GM12874 (cell line): ENCODE measurements at regions not wholly inside any gene's neighbourhood (a gene's known extent, or its start where the extent isn't known, plus 50 kb on each side); places are given as distances from the start of the nearest gene placed in this dataset.

Experiments
- TF ChIP-seq, protein P1 (sequence below): IDR thresholded peaks from 2 replicates; pipeline ENCODE4 v1.5.1; 2011; ENCODE audit warnings: low read depth, mild to moderate bottlenecking, control low read depth, low read length, moderate library complexity; ENCODE audit not compliant: insufficient read depth

DNA sequence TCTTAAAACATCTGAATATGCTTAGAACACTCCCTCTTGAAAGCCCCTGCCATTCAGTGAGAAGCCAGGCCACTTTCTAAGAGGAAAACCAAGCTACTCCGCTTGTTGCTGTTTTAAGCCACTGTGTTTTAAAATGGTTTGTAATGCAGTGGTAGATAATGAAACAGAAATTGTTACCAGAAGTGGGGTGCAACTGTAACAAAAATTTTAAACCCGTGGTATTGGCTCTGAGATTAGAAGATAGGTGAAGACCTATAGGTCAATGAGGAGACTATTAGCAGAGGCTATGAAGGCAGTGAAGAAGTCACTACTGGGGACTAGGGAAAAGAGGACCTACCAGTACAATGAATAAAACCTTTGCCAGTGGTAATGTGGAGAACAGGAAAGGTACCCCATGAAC lies 266.5 kb downstream of the IRF8 start:
- TF ChIP-seq, protein P1, sequence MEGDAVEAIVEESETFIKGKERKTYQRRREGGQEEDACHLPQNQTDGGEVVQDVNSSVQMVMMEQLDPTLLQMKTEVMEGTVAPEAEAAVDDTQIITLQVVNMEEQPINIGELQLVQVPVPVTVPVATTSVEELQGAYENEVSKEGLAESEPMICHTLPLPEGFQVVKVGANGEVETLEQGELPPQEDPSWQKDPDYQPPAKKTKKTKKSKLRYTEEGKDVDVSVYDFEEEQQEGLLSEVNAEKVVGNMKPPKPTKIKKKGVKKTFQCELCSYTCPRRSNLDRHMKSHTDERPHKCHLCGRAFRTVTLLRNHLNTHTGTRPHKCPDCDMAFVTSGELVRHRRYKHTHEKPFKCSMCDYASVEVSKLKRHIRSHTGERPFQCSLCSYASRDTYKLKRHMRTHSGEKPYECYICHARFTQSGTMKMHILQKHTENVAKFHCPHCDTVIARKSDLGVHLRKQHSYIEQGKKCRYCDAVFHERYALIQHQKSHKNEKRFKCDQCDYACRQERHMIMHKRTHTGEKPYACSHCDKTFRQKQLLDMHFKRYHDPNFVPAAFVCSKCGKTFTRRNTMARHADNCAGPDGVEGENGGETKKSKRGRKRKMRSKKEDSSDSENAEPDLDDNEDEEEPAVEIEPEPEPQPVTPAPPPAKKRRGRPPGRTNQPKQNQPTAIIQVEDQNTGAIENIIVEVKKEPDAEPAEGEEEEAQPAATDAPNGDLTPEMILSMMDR: no peak

DNA sequence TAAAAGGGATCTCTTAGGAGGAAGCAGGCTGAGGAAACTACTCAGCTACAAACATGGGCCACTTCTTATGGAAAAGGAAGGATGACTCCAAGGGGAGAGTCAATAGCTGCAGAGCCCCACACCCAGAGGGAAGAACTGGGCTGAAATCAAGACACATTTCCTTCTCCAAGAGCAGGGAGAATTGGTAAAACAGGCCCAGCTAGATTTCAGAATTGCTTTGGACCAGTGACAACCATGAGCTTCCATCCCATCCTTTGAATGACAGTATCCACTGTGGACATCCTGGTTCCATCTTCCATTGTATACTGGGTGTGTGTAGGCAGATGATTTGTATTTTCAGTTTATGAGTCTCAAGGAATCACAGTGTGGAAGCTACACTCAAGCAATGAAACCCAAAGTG lies 267.5 kb downstream of the IRF8 start:
- TF ChIP-seq, protein P1: no peak

DNA sequence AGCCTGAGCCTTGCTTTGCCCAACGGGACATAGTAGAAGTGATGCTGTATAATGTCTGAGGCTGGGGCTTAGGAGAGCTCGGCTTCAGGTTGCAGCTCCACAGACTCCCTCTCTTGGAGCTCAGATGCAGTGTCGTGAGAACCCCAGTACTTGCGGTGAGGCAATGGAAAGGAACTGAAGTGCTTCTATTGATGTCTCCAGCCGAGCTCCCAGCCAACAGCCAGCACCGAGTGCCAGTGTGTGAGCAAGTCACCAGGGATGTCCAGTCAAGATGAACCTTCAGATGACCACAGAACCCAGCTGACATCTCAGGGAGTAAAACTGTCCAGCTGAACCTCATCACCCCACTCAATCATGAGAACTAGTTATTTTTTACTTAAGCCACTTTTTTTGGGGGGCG lies 268.1 kb downstream of the IRF8 start:
- TF ChIP-seq, protein P1: no peak

DNA sequence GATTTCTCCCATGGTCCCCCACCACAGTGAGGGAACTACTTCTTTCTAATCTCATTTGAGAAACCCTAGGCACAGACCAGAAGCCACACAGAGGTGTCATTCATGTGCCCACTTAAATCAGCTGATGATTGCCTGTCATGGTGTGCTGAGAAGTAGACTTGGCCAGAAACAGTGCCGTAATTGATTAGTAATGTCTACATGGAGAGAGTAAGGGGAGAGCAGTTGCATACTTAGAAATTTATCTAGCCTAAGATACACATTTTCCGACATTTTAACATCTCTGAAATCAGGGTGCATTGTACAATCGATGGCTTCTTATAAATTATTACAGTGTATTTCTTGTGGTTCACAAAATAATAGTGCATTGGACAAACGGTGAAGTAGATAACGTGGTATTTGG lies 271.8 kb downstream of the IRF8 start:
- TF ChIP-seq, protein P1: no peak

DNA sequence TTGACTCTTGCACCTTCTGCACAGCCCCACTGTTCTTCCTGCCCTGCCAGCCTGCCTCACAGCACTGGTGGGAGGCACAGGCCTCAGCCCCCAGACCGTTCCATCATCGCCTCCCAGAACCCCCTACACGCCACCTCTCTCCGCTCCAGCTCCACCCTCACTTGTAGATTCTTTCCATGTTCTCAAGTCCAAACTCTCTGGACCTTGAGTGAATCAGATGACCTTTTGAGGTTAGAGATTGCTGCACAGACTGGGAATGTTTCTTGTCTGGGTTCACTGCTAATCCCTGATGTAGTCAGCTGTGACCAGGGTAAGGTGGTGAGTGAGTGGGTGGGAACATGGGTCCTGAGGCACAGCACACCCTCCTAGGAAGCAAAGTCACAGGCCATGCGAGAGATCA lies 272.4 kb downstream of the IRF8 start:
- TF ChIP-seq, protein P1: no peak

DNA sequence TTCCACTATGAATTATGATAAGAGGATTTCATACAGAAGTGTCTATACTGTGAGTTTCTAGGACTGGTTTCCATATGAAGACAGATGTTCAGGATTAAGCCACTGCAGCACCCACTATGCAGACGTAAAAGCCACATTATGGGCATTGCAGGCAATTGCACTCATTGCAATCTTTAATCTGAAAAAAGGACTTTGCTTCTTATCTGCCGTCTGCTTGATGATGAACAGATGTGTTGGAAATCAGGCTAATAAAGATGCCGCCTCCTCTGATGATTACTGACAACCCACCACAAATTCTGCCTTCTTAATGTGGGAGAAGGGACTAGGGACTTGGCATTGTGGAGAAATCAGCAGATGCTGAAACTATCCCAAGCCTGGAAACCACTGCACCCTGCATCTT lies 276.9 kb downstream of the IRF8 start:
- TF ChIP-seq, protein P1: no peak

DNA sequence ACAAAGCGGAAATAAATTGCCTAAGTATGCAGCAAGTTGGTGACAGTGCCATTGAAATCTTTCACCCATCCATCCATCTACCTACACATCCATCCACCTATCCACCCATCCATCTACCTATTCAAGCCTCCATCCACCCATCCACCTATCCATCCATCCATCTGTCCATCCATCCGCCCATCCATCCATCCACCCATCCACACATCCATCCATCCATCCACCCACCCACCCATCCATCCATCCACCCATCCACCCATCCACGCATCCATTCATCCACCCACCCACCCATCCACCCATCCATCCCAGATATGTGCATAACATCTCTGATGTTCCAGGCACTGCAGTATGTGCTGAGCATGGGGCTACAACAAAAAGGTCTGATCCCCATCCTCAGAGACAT lies 277.5 kb downstream of the IRF8 start:
- TF ChIP-seq, protein P1: no peak

DNA sequence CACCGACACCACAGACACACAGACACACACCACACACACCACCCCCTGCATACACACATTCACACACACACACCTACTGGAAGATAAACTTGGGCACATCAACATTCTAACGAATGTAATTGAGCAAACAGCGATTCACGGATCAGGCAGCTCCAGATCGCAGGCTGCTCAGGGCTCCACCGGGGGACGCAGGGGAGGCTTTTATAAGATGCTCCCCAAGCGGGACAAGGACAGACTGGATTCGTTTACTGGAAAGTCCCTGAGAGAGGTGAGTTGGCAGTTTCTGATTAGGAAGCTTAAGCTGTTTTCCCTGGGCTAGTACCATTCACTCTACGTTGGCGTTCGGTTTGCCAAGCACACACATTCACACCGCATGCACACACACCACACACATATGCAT lies 281.3 kb downstream of the IRF8 start:
- TF ChIP-seq, protein P1: no peak
